MG63 (cell line): ENCODE measurements at regions not wholly inside any gene's neighbourhood (a gene's known extent, or its start where the extent isn't known, plus 50 kb on each side); places are given as distances from the start of the nearest gene placed in this dataset.

Experiments used
- DNase-seq: peaks from one replicate; pipeline ENCODE4 v3.0.0-alpha.2; 2020
- H3K27me3 ChIP-seq: fragments of 250-450 bp; sonication (Bioruptor Pico); 2 replicates; pipeline ENCODE4 v1.5.1; 2020; ENCODE audit warnings: mild to moderate bottlenecking, moderate library complexity
- H3K36me3 ChIP-seq: fragments of 250-450 bp; sonication (Bioruptor Pico); 2 replicates; pipeline ENCODE4 v1.5.1; 2020; ENCODE audit warnings: mild to moderate bottlenecking, moderate library complexity
- H3K4me3 ChIP-seq: fragments of 250-450 bp; sonication (Bioruptor Pico); 2 replicates; pipeline ENCODE4 v1.5.1; 2020; ENCODE audit warnings: mild to moderate bottlenecking, moderate library complexity
- H3K9me3 ChIP-seq: fragments of 250-450 bp; sonication (Bioruptor Pico); 2 replicates; pipeline ENCODE4 v1.5.1; 2020; ENCODE audit warnings: mild to moderate bottlenecking, moderate library complexity

GRCh38 chr21:35423709-35424108 is 374.6 kb upstream of the RUNX1 start:
- H3K36me3 ChIP-seq, result no peaks in the 10 kb centered on the region
- no peak overlapping the region for H3K4me3 ChIP-seq
- H3K9me3 ChIP-seq, result no peaks in the 10 kb centered on the region
- H3K27me3 ChIP-seq, result no peaks in the 10 kb centered on the region
- no peak for DNase-seq

GRCh38 chr21:35422011-35422410 is 372.9 kb upstream of the RUNX1 start:
- no peak for DNase-seq
- H3K27me3 ChIP-seq, result no peaks in the 10 kb centered on the region
- H3K9me3 ChIP-seq, result no peaks in the 10 kb centered on the region
- no peaks in the 10 kb centered on the region for H3K36me3 ChIP-seq
- no peak overlapping the region for H3K4me3 ChIP-seq

GRCh38 chr21:35421221-35421620 is 372.1 kb upstream of the RUNX1 start:
- no peak for DNase-seq
- Histone ChIP-seq H3K27me3 (no peaks in the 10 kb centered on the region), H3K4me3 (no peak overlapping the region), H3K36me3 (no peaks in the 10 kb centered on the region), H3K9me3 (no peaks in the 10 kb centered on the region)

- no peaks in the 10 kb centered on the region for H3K27me3 ChIP-seq
- H3K4me3 ChIP-seq, result no peak overlapping the region
- H3K36me3 ChIP-seq, result no peaks in the 10 kb centered on the region
- no peaks in the 10 kb centered on the region for H3K9me3 ChIP-seq
- DNase-seq, result no peak
Measured at GRCh38 chr21:35420656-35421055, 371.6 kb upstream of the RUNX1 start.

GRCh38 chr21:35417762-35418161 is 368.7 kb upstream of the RUNX1 start:
- no peaks in the 10 kb centered on the region for H3K27me3 ChIP-seq
- H3K36me3 ChIP-seq, result no peaks in the 10 kb centered on the region
- H3K9me3 ChIP-seq, result no peaks in the 10 kb centered on the region
- H3K4me3 ChIP-seq, result no peak overlapping the region
- no peak for DNase-seq

- no peaks in the 10 kb centered on the region for H3K9me3 ChIP-seq
- no peaks in the 10 kb centered on the region for H3K36me3 ChIP-seq
- H3K27me3 ChIP-seq, result no peaks in the 10 kb centered on the region
- no peak for DNase-seq
- no peak overlapping the region for H3K4me3 ChIP-seq
Measured at GRCh38 chr21:35416866-35417489, 367.9 kb upstream of the RUNX1 start.

- Histone ChIP-seq H3K36me3 (no peaks in the 10 kb centered on the region), H3K27me3 (no peaks in the 10 kb centered on the region), H3K9me3 (no peaks in the 10 kb centered on the region), H3K4me3 (no peak overlapping the region)
- DNase-seq, result no peak
Measured at GRCh38 chr21:35414507-35415139, 365.5 kb upstream of the RUNX1 start.

GRCh38 chr21:35414056-35414455 is 365.0 kb upstream of the RUNX1 start:
- Histone ChIP-seq H3K36me3 (no peaks in the 10 kb centered on the region), H3K4me3 (no peak overlapping the region), H3K27me3 (no peaks in the 10 kb centered on the region), H3K9me3 (no peaks in the 10 kb centered on the region)
- no peak for DNase-seq

- Histone ChIP-seq H3K4me3 (no peak overlapping the region), H3K27me3 (no peaks in the 10 kb centered on the region), H3K36me3 (no peaks in the 10 kb centered on the region), H3K9me3 (no peaks in the 10 kb centered on the region)
- no peak for DNase-seq
Measured at GRCh38 chr21:35412231-35412630, 363.1 kb upstream of the RUNX1 start.

GRCh38 chr21:35411434-35411833 is 362.3 kb upstream of the RUNX1 start:
- Histone ChIP-seq H3K4me3 (no peak overlapping the region), H3K27me3 (no peaks in the 10 kb centered on the region), H3K9me3 (no peaks in the 10 kb centered on the region), H3K36me3 (no peaks in the 10 kb centered on the region)
- no peak for DNase-seq

- Histone ChIP-seq H3K27me3 (no peaks in the 10 kb centered on the region), H3K4me3 (no peak overlapping the region), H3K36me3 (no peaks in the 10 kb centered on the region), H3K9me3 (no peaks in the 10 kb centered on the region)
- DNase-seq, result no peak
Measured at GRCh38 chr21:35410656-35411055, 361.6 kb upstream of the RUNX1 start.

GRCh38 chr21:35410123-35410522 is 361.0 kb upstream of the RUNX1 start:
- DNase-seq, result no peak
- Histone ChIP-seq H3K27me3 (no peaks in the 10 kb centered on the region), H3K9me3 (no peaks in the 10 kb centered on the region), H3K36me3 (no peaks in the 10 kb centered on the region), H3K4me3 (no peak overlapping the region)

GRCh38 chr21:35408401-35408800 is 359.3 kb upstream of the RUNX1 start:
- Histone ChIP-seq H3K27me3 (no peaks in the 10 kb centered on the region), H3K36me3 (no peaks in the 10 kb centered on the region), H3K4me3 (no peak overlapping the region), H3K9me3 (no peaks in the 10 kb centered on the region)
- DNase-seq, result no peak

GRCh38 chr21:35406635-35407034 is 357.5 kb upstream of the RUNX1 start:
- Histone ChIP-seq H3K9me3 (no peaks in the 10 kb centered on the region), H3K27me3 (no peaks in the 10 kb centered on the region), H3K36me3 (no peaks in the 10 kb centered on the region), H3K4me3 (no peak overlapping the region)
- DNase-seq, result no peak

- no peak for DNase-seq
- Histone ChIP-seq H3K36me3 (no peaks in the 10 kb centered on the region), H3K4me3 (no peak overlapping the region), H3K27me3 (no peaks in the 10 kb centered on the region), H3K9me3 (no peaks in the 10 kb centered on the region)
Measured at GRCh38 chr21:35405981-35406380, 356.9 kb upstream of the RUNX1 start.

- Histone ChIP-seq H3K27me3 (no peaks in the 10 kb centered on the region), H3K36me3 (no peaks in the 10 kb centered on the region), H3K9me3 (no peaks in the 10 kb centered on the region), H3K4me3 (no peak overlapping the region)
- no peak for DNase-seq
Measured at GRCh38 chr21:35404247-35404646, 355.1 kb upstream of the RUNX1 start.

- no peak overlapping the region for H3K4me3 ChIP-seq
- no peaks in the 10 kb centered on the region for H3K27me3 ChIP-seq
- H3K9me3 ChIP-seq, result no peaks in the 10 kb centered on the region
- DNase-seq, result no peak
- no peaks in the 10 kb centered on the region for H3K36me3 ChIP-seq
Measured at GRCh38 chr21:35402061-35402460, 353.0 kb upstream of the RUNX1 start.

- Histone ChIP-seq H3K4me3 (no peak overlapping the region), H3K27me3 (no peaks in the 10 kb centered on the region), H3K36me3 (no peaks in the 10 kb centered on the region), H3K9me3 (no peaks in the 10 kb centered on the region)
- no peak for DNase-seq
Measured at GRCh38 chr21:35401476-35401875, 352.4 kb upstream of the RUNX1 start.
